ENCODE measurements at regions not wholly inside any gene's neighbourhood (a gene's known extent, or its start where the extent isn't known, plus 50 kb on each side); places are given as distances from the start of the nearest gene placed in this dataset.

- no peak for TF ChIP-seq CUX1 (IDR thresholded peaks at IDR 0.05; ENCODE audit: insufficient replicate concordance, low read depth, low read length)
- TF ChIP-seq BMI1 (IDR thresholded peaks at IDR 0.05; ENCODE audit: borderline replicate concordance): no peak
- TF ChIP-seq IRF3 (IDR thresholded peaks at IDR 0.05): no peak
- TF ChIP-seq TCF7 (IDR thresholded peaks at IDR 0.05; ENCODE audit: borderline replicate concordance): no peak
- TF ChIP-seq, protein P1, sequence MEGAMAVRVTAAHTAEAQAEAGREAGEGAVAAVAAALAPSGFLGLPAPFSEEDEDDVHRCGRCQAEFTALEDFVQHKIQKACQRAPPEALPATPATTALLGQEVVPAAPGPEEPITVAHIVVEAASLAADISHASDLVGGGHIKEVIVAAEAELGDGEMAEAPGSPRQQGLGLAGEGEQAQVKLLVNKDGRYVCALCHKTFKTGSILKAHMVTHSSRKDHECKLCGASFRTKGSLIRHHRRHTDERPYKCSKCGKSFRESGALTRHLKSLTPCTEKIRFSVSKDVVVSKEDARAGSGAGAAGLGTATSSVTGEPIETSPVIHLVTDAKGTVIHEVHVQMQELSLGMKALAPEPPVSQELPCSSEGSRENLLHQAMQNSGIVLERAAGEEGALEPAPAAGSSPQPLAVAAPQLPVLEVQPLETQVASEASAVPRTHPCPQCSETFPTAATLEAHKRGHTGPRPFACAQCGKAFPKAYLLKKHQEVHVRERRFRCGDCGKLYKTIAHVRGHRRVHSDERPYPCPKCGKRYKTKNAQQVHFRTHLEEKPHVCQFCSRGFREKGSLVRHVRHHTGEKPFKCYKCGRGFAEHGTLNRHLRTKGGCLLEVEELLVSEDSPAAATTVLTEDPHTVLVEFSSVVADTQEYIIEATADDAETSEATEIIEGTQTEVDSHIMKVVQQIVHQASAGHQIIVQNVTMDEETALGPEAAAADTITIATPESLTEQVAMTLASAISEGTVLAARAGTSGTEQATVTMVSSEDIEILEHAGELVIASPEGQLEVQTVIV (IDR thresholded peaks at IDR 0.05; ENCODE audit: borderline replicate concordance, partially characterized antibody): no peak
- no peak for TF ChIP-seq SIN3A (IDR thresholded peaks at IDR 0.05; ENCODE audit: low read depth, low read length)
- TF ChIP-seq ZNF274 (IDR thresholded peaks at IDR 0.05; ENCODE audit: insufficient read depth, insufficient read length): no peak
- TF ChIP-seq STAT1 (conservative IDR thresholded peaks at IDR 0.05): no peak
- no peak for TF ChIP-seq MTA3 (IDR thresholded peaks at IDR 0.05; ENCODE audit: borderline replicate concordance, low read length)
- TF ChIP-seq MXI1 (IDR thresholded peaks at IDR 0.05; ENCODE audit: low read depth, low read length): no peak
- no peak for TF ChIP-seq E2F4 (IDR thresholded peaks at IDR 0.05; ENCODE audit: low read depth, low read length)
These were observed 150.1 kb upstream of the MPDZ start (continued) for GRCh38 chr9:13429301-13430190.
